Adipocyte (in vitro differentiated cells): ENCODE measurements at regions not wholly inside any gene's neighbourhood (a gene's known extent, or its start where the extent isn't known, plus 50 kb on each side); places are given as distances from the start of the nearest gene placed in this dataset.

Source experiments
- DNase-seq: peaks from one replicate; pipeline ENCODE4 v3.0.0-alpha.2; 2015; ENCODE audit warnings: low read depth
- H3K27me3 ChIP-seq: replicated peaks from 2 replicates; pipeline ENCODE4 v1.7.0; 2013; ENCODE audit warnings: mild to moderate bottlenecking, low read length, moderate library complexity; ENCODE audit not compliant: control insufficient read depth, insufficient read depth
- H3K36me3 ChIP-seq: 2 replicates; pipeline ENCODE4 v1.7.0; 2013; ENCODE audit warnings: low read length, mild to moderate bottlenecking, moderate library complexity; ENCODE audit not compliant: control insufficient read depth, insufficient read depth, severe bottlenecking
- H3K4me1 ChIP-seq: 2 replicates; pipeline ENCODE4 v1.7.0; 2013; ENCODE audit warnings: mild to moderate bottlenecking, low read length, moderate library complexity; ENCODE audit not compliant: control insufficient read depth, insufficient read depth
- H3K4me3 ChIP-seq: 2 replicates; pipeline ENCODE4 v1.7.0; 2013; ENCODE audit warnings: mild to moderate bottlenecking, low read length, moderate library complexity
- H3K9ac ChIP-seq: 2 replicates; pipeline ENCODE4 v1.7.0; 2013; ENCODE audit warnings: mild to moderate bottlenecking, low read length, moderate library complexity
- H3K9me3 ChIP-seq: 2 replicates; pipeline ENCODE4 v1.7.0; 2013; ENCODE audit warnings: mild to moderate bottlenecking, low read length, moderate library complexity; ENCODE audit not compliant: control insufficient read depth

DNA sequence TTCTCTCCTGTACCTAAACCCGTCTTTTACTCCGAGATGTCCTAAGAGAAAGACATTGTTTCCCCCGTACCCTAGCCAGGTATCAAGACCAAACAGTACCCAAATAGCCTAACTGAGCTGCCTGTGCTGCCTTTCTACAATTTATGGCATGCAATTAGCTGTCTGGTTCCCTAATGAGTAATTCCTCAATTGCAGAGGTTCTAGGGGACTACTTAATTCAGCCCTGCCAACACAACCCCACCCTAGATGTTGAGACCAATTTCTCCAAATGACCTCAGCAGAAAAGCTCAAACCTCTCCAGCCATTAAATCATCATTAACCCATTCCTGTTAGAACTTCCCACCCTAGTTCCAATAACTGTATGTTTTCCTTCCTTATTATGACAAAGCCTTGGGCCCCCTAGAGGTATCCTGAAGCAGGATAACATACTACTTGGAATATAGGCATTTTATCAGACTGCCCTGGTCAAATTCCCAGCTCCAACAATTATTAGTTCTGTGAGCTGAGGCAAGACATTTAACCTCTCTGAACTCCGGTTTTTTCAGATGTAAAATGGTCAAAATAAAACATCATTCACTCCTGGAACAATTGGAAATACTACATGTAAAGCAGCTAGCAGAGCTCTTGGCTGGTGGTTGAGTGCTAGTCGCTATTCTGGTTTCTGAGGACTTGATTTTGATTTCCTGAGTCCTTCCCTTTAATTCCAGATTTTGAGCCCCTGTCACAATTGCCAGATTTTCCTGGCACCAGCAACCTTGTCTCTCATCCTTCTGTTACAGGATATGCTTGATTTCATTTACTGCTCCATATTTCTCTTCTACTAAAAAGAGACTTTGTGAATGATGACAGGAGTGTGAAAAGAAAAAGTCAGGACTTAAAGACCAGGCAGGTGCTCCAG is 244.6 kb upstream of the TENM3 start:
- no peaks in the 10 kb centered on the region for H3K36me3 ChIP-seq
- no peaks in the 10 kb centered on the region for H3K9me3 ChIP-seq
- H3K4me3 ChIP-seq = no peak overlapping the region
- no peak for DNase-seq
- no peaks in the 10 kb centered on the region for H3K4me1 ChIP-seq
- H3K9ac ChIP-seq = no peak overlapping the region
- peaks cover 3% of the 10 kb centered on the region for H3K27me3 ChIP-seq

DNA sequence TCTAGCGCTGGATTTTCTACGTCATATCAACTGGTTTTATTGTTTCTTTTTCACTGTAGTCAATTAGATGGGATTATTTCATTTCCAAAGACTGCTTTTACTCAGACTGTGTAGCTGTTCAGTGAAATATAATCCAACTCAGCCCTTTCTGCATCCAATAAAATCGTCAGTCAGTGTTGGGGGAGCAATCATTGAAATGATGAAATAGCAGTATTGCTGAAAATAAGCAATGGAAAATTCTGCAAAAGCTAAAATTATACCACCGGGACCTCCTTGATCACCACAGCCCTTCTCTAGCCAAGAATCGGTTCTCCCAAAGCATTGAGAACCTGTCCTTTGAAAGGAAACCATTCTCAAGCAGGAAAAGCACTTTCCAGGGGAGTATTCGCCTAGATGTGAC is 243.1 kb upstream of the TENM3 start:
- Histone ChIP-seq H3K4me1 (no peaks in the 10 kb centered on the region), H3K4me3 (no peak overlapping the region), H3K9ac (no peak overlapping the region), H3K36me3 (no peaks in the 10 kb centered on the region), H3K9me3 (no peaks in the 10 kb centered on the region), H3K27me3 (peaks cover 3% of the 10 kb centered on the region)
- DNase-seq = no peak

DNA sequence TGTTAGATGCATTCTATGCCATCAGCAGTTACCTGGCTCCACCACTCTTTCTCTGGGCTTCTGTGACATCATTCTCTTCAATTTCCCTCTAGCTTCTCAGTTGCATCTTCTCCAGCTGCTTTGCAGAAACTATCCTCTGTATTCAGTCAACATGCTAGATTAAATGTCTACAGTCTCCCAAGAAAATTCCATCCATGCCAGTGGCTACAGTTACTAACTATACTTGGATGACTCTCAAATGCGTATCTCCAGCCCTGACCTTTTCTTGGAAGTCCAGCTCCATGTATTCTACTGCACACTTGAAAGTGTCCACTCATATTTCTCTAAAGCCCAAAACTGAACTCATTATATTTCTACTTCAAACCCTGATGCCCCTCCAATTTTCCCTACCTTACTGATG is 232.3 kb upstream of the TENM3 start:
- no peaks in the 10 kb centered on the region for H3K27me3 ChIP-seq
- no peak overlapping the region for H3K9ac ChIP-seq
- H3K36me3 ChIP-seq = no peaks in the 10 kb centered on the region
- no peak overlapping the region for H3K4me3 ChIP-seq
- H3K9me3 ChIP-seq = no peaks in the 10 kb centered on the region
- H3K4me1 ChIP-seq = no peaks in the 10 kb centered on the region
- peak; percentile 14 for DNase-seq

GRCh38 chr4:182014164-182014563 is 229.0 kb upstream of the TENM3 start:
- H3K9ac ChIP-seq = no peak overlapping the region
- no peaks in the 10 kb centered on the region for H3K9me3 ChIP-seq
- no peak for DNase-seq
- H3K4me1 ChIP-seq = no peaks in the 10 kb centered on the region
- no peaks in the 10 kb centered on the region for H3K27me3 ChIP-seq
- H3K4me3 ChIP-seq = no peak overlapping the region
- H3K36me3 ChIP-seq = no peaks in the 10 kb centered on the region

- no peaks in the 10 kb centered on the region for H3K27me3 ChIP-seq
- no peak for DNase-seq
- H3K4me3 ChIP-seq = no peak overlapping the region
These were observed 228.2 kb upstream of the TENM3 start for GRCh38 chr4:182015014-182015413.

DNA sequence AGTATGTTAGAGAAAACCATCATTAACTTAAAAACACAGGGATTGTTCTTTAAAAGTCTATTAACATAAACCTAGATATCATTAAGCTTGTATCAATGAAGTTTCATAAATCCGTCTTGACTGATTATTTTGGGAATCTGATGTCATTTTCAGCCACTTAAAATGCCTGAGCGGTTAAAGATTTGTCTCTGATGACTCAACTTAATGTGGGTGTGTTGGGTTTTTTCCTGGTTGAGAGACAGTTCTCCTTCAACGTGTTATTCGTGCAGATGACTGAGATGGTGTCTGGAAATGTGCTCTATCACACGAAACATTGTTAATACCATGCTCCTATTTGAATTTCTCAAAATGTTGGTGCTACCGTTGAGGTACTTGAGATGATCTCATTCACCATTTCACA is 227.3 kb upstream of the TENM3 start:
- Histone ChIP-seq H3K36me3 (no peaks in the 10 kb centered on the region), H3K9ac (no peak overlapping the region), H3K4me1 (no peaks in the 10 kb centered on the region), H3K9me3 (no peaks in the 10 kb centered on the region), H3K4me3 (no peak overlapping the region), H3K27me3 (no peaks in the 10 kb centered on the region)
- DNase-seq = no peak

More at GRCh38 chr4:182015014-182015413, 228.2 kb upstream of the TENM3 start:
- Histone ChIP-seq H3K9me3 (no peaks in the 10 kb centered on the region), H3K9ac (no peak overlapping the region), H3K36me3 (no peaks in the 10 kb centered on the region), H3K4me1 (no peaks in the 10 kb centered on the region)

- DNase-seq = no peak
- H3K4me1 ChIP-seq = no peaks in the 10 kb centered on the region
- H3K36me3 ChIP-seq = no peaks in the 10 kb centered on the region
- H3K4me3 ChIP-seq = no peak overlapping the region
- no peaks in the 10 kb centered on the region for H3K27me3 ChIP-seq
- H3K9me3 ChIP-seq = no peaks in the 10 kb centered on the region
- no peak overlapping the region for H3K9ac ChIP-seq
These were observed 226.2 kb upstream of the TENM3 start for GRCh38 chr4:182017038-182017437.

GRCh38 chr4:182018691-182019090 is 224.5 kb upstream of the TENM3 start:
- Histone ChIP-seq H3K4me3 (no peak overlapping the region), H3K4me1 (no peaks in the 10 kb centered on the region), H3K27me3 (no peaks in the 10 kb centered on the region), H3K9ac (no peak overlapping the region), H3K36me3 (no peaks in the 10 kb centered on the region), H3K9me3 (no peaks in the 10 kb centered on the region)
- DNase-seq = no peak

GRCh38 chr4:182019148-182019652 is 224.0 kb upstream of the TENM3 start:
- H3K36me3 ChIP-seq = no peaks in the 10 kb centered on the region
- H3K4me3 ChIP-seq = no peak overlapping the region
- no peaks in the 10 kb centered on the region for H3K4me1 ChIP-seq
- H3K9me3 ChIP-seq = no peaks in the 10 kb centered on the region
- no peak for DNase-seq
- H3K9ac ChIP-seq = no peak overlapping the region
- H3K27me3 ChIP-seq = no peaks in the 10 kb centered on the region

DNA sequence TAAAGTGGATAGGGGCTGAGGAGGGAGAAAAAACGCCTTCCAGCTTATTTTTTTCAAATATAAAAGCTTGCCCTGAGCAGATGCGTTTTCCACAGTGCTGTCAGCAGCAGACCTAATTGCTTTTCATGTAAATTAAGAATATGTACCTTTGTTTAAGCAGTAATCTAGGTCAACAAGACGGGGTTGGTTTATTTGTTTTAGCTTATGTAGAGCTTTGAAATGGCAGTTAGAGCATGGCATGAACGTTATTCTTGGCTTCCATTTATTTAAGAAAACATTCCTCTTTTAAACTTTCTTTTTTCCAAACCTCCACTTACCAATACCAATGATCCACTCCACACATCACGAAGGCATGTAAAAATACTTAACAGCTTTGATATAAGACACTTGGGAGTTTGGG is 220.3 kb upstream of the TENM3 start:
- Histone ChIP-seq H3K4me1 (no peaks in the 10 kb centered on the region), H3K36me3 (no peaks in the 10 kb centered on the region), H3K9ac (no peak overlapping the region), H3K9me3 (peaks cover 7% of the 10 kb centered on the region), H3K4me3 (no peak overlapping the region), H3K27me3 (no peaks in the 10 kb centered on the region)
- peak; percentile 16 for DNase-seq

GRCh38 chr4:182023469-182023868 is 219.7 kb upstream of the TENM3 start:
- Histone ChIP-seq H3K27me3 (no peaks in the 10 kb centered on the region), H3K9me3 (peaks cover 7% of the 10 kb centered on the region), H3K36me3 (no peaks in the 10 kb centered on the region), H3K4me3 (no peak overlapping the region), H3K9ac (no peak overlapping the region), H3K4me1 (no peaks in the 10 kb centered on the region)
- no peak for DNase-seq
